IPS DF 4.7 (cell line): ENCODE measurements at regions not wholly inside any gene's neighbourhood (a gene's known extent, or its start where the extent isn't known, plus 50 kb on each side); places are given as distances from the start of the nearest gene placed in this dataset.

Experiments used
- DNase-seq: peaks from one replicate; pipeline ENCODE4 v3.0.0-alpha.2; 2013; ENCODE audit warnings: low spot score; ENCODE audit errors: extremely low read depth

DNA sequence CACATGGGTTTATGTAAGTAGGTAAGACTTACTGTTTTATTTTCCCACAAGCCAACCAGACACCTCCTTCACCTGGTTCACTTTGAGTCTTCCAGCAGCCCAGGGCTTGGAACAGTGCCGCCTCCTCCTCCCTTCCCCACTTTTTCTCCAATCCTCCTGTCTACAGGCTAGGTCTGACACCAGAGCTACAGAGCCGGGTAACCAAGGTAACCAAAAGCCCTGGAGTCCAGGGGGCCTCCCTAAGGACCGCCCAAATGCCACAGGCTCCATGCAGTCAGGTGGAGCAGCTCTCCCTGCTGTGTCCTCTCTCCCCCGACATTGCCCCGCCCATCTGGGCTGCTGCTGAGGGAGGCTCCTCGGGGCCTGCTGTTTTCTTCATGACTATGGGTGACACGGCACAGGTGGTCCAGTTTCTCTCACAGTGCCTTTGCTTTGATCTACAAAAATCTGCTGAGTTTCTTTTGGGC lies 138.0 kb upstream of the EFNA5 start:
- no peak for DNase-seq

DNA sequence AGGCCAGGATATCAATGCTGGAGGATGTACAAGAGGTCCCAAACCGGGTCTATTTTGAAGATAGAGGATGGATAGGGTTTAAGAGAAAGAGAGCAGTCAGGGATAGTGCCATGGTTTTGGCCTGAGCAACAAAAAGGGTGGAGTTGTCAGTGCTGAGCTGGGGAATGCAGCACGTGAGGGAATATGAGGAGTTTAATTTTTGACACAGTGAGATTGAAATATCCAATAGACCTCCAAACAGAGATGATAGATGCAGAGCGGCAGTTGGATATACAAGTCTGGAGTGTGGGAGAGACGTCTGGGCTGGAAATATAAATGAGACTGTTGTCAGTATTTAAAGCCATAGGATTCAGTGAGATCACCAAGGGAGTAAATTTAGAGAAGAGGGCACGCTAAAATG lies 136.7 kb upstream of the EFNA5 start:
- DNase-seq: no peak

DNA sequence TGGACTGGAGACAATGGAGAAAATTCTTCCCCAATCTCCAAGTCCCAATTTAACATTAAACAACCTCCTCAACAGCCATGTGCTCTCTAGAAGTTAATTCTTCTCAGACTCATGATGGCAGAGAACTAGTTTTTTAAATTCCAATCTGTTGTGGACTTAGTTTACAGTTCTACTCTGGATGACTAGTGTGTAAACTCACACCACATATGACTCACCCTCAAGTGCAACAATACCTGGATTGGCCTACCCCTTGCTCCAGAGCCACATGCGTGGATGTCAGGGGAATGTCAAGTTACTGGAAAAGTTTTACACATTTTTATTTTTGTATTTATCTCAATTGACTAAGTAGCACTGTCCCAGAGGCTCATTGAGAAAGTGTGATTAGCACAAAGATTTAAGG lies 136.0 kb upstream of the EFNA5 start:
- DNase-seq: no peak

DNA sequence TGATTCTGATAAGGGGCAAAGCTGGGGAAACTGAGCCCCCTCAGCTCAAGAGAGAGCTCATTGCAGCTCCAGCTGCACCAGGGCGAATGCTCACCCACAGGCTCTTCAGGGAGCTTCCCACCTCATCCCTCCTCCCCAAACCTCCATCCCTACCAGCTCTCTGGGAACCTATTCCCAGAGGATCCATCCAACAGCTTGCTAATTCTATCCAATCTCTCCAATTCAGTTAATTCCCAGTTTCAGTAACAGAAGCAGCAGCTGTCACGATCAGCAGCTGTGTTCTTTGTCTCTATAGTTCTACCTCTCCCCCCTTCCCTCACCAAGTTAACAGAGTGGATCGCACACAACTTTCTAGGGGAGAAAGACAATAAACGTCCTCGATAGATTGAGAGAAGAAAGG lies 135.5 kb upstream of the EFNA5 start:
- DNase-seq: no peak

DNA sequence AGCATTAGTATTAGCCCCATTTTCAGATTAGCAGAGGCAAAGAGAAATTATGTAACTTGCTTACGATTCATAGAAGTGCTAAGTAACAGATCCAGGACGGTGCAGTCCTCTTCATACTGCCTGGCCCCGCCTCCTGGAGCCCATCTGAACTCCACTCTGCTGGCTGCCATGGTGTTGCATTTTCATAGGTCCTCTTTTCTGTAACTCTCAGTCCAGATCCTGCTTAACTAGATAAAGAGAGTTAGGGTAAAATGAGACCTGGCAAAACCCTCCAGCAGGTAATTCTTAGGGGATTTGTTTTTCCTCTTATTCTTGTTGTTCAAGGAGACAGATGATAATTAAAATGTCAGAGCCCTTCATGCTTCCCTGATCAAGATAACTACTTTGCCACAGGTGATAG lies 135.1 kb upstream of the EFNA5 start:
- DNase-seq: no peak

DNA sequence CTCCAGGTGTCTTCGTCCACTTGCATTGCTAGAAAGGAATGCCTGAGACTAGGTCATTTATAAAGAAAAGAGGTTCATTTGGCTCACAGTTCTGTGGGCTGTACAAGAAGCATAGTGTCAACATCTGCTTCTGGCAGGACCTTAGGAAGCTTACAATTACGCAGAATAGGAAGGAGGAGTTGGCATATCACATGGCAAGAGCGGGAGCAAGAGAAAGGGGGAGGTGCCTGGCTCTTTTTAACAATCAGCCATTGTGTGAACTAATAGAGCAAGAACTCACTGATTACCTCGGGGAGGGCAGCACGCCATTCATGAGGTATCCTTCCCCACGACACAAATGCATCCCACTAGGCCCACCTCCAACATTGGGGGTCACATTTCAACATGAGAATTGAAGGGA lies 134.4 kb upstream of the EFNA5 start:
- no peak for DNase-seq

DNA sequence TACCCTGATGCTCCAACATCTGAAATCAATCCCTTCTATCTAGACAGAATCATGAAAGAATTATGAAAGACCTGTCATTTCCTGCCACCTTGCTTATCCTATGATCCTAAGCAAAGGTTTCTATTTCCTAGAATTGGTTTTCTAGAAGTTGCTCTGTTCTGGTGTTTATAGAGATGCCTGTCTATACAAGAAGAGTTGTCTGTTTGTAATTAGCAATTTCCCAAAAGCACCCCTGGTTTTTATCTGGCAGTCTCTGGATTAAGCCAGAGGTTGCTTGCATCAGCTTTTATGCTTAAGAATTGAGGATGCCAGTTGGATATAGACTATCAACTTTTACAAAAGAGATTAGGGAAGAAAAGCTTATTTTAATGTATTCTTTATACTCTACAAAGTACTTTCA lies 133.0 kb upstream of the EFNA5 start:
- DNase-seq: no peak

DNA sequence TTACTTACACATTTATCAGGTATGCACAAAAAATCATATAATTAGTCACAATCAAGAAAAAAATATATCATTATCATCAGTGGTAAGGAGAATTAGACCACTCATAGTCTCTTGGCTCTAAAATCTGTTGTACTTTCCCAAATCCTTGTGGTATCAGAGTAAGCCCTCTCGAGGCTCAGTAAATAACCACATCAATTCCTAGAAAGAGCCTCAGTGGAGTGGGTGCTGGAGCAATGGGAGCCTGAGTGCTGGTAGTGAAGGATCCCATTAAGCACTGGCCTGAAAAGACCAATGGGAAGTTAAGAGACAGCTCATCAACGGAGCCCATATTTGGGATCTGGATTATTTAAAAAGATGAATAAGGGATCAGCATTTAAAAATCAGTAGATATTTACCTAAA lies 130.3 kb upstream of the EFNA5 start:
- no peak for DNase-seq

DNA sequence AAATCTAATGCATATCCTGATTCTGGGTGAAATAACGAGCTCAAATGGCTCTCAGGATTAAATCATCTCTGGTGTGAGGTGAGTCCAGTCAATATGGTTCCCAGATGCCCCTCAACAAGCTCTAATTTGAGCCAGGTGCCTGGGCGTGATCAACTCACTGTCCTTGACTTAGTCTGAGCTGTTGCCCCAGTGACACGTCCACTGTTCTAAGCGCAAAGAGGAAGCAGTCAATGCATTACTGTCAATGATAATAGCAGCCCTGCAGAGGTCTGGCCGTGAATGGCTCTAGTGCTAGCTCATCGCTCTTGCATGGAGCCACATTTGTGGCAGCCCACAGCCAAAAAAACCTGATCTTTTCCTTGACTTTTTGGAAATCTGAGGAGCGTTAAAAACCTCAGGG lies 128.6 kb upstream of the EFNA5 start:
- DNase-seq: no peak

DNA sequence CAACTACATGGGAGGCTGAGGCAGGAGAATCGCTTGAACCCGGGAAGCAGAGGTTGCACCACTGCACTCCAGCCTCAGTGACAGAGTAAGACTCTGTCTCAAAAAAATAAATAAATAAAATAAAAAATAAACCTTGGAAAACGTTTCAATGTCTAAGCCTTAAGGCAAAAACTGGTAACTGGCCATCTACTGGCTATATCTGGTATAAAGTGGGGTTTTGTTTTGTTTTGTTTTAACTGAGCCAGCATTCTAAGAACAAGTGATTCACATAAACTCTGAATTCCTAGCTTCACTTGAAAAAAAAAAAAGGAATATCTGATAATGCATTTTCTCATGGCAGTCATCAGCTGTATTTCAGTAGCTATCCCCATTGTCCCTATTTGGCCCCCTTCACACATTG lies 126.1 kb upstream of the EFNA5 start:
- no peak for DNase-seq

DNA sequence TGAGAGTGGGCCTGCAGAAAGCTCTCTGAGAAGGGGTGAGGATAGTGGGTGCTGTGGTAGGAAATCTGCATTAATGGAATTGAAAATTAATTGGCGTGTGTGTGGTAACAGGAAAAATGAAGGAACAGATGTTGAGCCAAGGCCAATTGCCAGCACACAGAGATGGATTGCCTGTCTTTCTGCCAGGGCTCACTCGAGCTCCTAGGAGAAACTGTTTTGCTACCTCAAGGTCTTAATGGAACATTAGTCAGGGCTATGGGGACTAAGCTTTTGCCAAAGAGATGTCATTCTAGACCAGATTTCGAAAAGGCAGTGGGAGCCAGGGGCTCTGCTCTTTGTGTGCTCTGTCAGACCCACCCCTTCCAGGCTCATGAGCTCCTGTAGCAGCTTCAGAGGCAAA lies 124.0 kb upstream of the EFNA5 start:
- DNase-seq: no peak

DNA sequence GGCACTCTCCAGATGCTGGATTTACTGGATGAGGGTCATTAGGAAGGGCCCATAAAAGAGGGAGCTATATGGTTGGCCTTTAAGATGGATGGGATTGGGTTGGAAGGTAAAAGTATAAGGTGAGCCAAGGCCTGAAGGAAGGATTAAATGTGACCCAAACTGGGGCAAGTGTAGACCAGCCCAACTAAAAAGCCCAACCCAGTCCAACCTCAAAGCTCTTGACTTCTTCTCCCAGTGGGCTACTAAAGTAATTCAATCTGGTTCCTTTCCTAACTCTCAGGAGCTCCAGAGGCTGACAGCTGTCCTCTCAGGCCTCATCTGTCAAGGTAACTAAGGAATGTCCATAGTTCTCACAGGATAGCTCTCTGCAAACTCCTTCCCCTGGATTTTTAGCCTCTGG lies 122.2 kb upstream of the EFNA5 start:
- no peak for DNase-seq

DNA sequence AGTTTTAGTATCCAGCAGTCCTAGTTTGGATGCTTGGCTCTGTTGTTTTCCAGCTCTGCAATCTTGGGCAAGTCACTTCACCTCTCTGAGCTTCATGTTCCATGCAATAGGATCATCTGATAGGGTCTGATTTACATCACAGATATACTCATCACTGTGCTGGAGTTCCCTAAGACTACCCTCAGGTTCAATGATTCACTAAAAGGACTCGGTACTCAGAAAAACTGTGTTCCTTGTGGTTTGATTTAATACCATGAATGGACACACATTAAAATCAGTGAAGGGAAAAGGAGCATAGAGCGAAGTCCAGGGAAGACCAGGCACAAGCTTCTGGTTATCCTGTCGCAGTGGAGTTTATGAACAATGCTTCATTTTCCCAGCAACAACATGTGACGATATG lies 119.9 kb upstream of the EFNA5 start:
- DNase-seq: no peak

DNA sequence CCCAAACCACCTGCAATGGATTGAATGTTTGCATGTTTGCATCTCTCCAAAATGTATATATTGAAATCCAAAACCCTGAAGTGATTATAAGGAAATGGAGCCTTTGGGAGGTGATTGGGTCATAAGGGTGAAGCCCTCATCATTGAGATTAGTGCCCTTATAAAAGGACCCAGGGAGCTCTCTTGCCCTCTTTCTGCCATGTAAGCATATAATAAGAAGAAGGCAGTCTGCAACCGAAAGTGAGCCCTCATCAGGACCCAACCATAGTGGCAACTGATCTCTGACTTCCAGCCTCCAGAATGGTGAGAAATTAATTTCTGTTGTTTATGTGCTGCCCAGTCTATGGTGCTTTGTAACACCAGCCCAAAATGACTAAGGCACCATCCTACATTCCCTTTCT lies 115.7 kb upstream of the EFNA5 start:
- DNase-seq: no peak

DNA sequence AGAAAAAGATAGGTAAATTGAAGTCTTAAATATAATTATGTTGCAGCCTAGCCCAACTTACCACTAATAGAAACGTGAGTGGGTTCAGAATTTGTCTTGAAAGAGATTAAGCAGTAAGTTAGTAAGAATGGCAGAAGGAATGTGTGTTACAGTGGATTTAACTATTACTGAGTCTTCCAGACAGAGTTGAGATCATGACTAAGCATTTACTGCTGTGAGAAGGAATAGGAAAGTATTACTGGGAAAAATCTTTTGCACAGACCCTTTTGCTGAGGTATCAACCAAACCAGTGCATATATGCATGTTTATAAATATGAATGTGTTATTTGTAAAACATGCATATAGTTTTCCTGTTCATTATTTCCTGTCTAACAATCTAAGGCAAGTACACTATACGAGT lies 112.8 kb upstream of the EFNA5 start:
- DNase-seq: no peak

DNA sequence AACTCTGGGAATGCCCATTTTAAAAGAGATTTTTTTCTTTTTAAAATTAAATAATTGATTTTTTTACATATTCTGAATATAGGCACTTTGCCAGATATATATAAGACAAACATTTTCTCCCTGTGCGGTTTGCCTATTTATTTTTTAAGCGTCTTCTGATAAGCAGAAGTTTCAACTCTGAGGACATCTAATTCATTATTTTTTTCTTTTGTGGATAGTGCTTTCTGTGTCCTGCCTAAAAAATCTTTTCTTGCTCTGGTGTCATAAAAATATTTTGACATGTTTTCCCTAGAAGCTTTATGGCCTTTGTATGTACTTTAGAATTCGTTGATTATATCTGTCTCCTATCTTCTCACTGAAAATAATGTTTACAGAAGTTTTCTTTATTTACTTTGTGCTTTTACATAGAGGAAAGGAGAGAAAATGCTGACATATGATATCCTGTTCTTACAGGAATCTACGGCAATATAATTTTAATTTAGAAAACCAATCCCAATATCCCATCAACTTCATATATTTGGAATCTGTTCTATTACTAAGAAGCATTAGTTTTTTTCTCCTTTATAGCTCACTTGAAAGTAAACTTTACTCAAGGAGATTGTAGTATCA lies 111.9 kb upstream of the EFNA5 start:
- DNase-seq: no peak

DNA sequence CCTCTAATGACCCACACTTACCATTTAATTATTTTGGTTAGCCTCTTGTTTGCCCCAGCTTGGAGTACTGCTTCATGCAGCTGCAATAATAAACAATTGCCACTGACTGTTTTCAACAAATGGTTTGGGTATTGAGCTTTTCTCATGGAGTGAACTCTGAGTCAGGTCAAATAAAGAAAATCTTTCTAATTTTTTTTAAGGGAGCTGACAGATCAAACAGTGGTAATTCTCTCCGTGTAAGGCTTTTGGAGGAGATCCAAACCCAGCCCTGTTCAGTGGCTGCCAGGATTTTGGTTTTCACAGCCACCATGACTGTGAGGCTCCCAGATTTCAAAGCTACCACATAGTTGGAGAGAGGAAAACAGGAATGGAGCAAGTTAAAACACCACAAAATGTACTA lies 110.7 kb upstream of the EFNA5 start:
- DNase-seq: no peak

DNA sequence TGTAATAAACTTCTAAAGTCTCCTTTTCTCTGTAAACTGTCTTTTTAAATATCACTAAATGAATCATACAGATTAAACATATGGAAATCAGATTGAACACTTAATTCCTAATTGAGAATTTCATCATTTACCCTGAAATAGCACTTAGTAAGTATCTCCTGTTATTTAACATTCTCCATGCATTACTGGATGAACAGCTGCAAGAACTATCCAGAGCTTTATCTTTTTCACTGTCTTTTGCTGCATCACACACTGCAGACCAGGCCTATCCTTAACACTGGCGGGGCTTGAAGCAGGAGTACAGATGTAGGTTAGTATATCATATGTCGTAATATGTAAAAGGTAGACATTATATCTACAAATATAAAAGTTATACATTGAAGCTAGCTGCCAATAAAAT lies 108.7 kb upstream of the EFNA5 start:
- no peak for DNase-seq

DNA sequence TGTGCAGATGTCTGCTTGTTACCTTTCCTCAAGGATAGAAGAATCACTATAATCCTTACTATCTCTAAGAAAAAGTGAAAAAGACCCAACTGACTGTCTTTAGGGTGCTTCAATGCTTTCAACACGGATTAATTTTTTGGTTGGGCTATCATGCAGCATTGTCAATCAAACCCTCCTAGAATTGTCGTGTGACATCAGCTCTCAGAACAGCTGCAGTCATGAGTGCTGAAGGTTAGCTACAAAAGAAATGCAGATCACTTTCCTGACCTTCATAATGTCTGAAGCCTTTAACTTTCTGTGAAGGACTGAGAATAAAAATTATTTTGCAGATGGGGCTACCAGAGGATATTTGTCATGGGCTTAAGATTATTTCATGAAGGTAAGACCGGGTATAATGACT lies 107.9 kb upstream of the EFNA5 start:
- no peak for DNase-seq

DNA sequence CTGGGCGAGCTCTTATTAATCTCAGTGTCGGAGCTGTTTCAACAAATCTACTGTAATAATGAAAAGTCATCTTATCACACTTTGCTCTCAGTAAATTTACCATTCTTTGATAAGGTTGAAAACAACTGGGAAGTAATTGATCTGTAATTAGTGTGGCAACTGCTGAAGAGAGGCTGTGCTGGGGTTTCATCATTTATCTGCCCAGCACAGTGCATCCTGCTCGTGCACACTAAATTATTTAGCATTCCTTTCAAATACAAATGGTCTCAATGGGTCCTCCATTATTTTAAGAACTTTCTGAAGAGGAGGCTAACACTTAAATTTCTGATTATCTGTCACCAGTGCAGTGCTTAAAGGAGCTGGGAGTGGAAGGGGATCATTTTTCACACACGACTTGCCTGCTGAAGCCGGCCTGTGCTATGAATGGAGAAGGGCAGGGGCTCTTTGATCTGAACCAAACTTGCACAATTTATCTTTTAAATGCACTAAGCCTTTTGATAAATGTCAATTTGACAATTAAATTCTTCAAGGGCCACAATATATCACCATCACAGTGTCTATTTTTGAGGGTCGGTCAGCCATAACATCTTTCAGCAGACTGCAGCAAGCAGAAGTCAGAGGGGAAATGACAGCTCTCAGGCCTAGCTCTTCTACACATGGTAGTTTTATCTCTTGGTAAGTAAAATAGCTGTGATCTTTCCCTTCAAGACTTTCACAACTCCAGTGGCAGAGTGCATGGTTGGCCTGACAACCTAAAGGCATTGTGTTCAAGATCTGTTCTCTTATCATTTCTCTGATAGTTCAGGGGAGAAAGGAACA lies 106.4 kb upstream of the EFNA5 start:
- no peak for DNase-seq

DNA sequence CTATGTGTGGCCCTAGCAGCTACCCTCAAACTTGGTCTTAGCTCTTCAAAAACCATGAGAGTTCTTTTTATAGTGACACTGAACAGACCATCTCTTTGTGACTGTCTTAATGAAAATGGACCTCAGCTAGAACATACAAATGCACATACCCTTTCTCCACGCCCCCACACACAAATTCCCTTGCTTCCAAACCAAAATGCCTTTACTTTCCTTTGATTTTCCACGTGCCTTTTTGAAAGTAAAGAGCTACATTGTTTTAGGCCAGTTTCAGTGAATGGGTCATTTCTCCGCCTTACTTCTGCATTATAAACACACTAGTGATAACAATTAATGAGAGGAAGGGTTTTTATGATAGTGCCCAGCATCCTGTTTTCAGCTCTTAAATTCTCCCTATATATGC lies 105.8 kb upstream of the EFNA5 start:
- DNase-seq: no peak

DNA sequence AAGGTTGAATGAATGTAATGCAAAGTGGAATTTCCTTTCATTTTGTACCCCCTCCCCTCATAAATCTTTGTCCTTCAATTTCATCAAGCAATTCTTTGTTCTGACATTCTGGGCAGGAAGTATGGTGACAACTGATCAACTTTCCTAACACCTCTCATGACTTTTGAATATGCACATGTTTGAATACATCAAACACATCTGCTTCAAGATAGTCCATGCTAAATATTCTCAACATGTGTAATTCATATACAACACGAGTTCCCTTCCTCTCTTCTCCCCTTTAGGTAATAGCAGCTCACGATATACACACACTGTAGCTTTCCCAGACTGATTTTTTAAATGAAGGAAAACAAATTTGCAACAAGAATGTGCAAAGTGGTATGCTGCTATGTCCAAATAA lies 103.6 kb upstream of the EFNA5 start:
- DNase-seq: no peak

DNA sequence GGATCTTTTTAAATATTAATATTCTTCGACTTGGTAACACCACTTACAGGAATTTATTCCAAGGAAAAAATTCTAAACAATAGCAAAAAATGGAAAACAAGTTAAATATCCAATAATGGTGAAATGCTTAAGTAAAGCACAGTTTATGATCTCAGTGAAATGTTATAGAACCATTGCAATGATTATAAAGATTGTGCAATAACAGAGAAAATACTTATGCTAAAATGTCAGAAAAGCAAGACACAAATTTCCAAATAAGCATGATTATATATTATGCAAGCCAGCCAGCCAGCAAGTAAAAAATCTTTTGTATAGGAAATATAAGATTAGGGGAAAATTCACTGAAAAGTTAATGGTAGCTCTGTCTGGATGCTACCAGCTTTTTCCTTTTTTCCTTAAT lies 102.7 kb upstream of the EFNA5 start:
- DNase-seq: no peak
